SK-N-SH (cell line): ENCODE measurements at regions not wholly inside any gene's neighbourhood (a gene's known extent, or its start where the extent isn't known, plus 50 kb on each side); places are given as distances from the start of the nearest gene placed in this dataset.

Experiments used
- CTCF ChIA-PET: fragments of 300-600, 350-600 bp; formaldehyde crosslinking; extraction: SDS; loops from one replicate; lab custom pipeline; 2021; lab: Yijun Ruan, JAX
- POLR2A ChIA-PET: fragments of 350-600 bp; sonication (Branson Sonifier 250); formaldehyde crosslinking; extraction: SDS; loops from one replicate; lab custom pipeline; 2020; ENCODE audit warnings: antibody characterized with exemption, inconsistent platforms; lab: Yijun Ruan, JAX
- DNase-seq: peaks from one replicate; pipeline ENCODE4 v3.0.0; 2012
- H2AFZ ChIP-seq: fragments of 200-600 bp; sonication (generic); 2 replicates; pipeline ENCODE4 v1.8.1; 2016; ENCODE audit warnings: antibody characterized with exemption, mild to moderate bottlenecking, low read depth
- H3F3A ChIP-seq: fragments of 200-600 bp; sonication (generic); replicated peaks from 2 replicates; pipeline ENCODE3; 2016; ENCODE audit warnings: antibody characterized with exemption, mild to moderate bottlenecking; ENCODE audit not compliant: insufficient read depth
- H3K27ac ChIP-seq, 2 experiments: fragments of 200-500 bp in 1 of 2; fragments of 200-600 bp in 1 of 2; sonication (Bioruptor generic) in 1 of 2; sonication (generic), shearing (Covaris generic) in 1 of 2; 2 replicates each; pipeline versions ENCODE4 v1.5.1 to v1.6.1; 2014 to 2016; ENCODE audit warnings: low read depth in 2 of 2, inconsistent platforms in 1 of 2, low read length in 1 of 2, mild to moderate bottlenecking in 1 of 2, mixed read lengths in 1 of 2
- H3K27me3 ChIP-seq: fragments of 200-600 bp; sonication (generic), shearing (Covaris generic); 2 replicates; pipeline ENCODE4 v1.6.1; 2016; ENCODE audit warnings: mixed run types; ENCODE audit not compliant: insufficient read depth
- H3K36me3 ChIP-seq, 2 experiments: fragments of 200-500 bp in 1 of 2; fragments of 200-600 bp in 1 of 2; sonication (Bioruptor generic) in 1 of 2; sonication (generic) in 1 of 2; replicated peaks in 1 of 2; 2 replicates each; pipeline versions ENCODE3 to v1.5.1; 2014 to 2016; ENCODE audit warnings: low read length in 1 of 2, mild to moderate bottlenecking in 1 of 2; ENCODE audit not compliant: insufficient read depth in 2 of 2, control insufficient read depth in 1 of 2
- H3K4me1 ChIP-seq, 2 experiments: fragments of 200-500 bp in 1 of 2; fragments of 200-600 bp in 1 of 2; sonication (Bioruptor generic) in 1 of 2; sonication (generic), shearing (Covaris generic) in 1 of 2; 2 replicates each; pipeline versions ENCODE4 v1.5.1 to v1.6.1; 2014 to 2016; ENCODE audit warnings: low read depth in 1 of 2, low read length in 1 of 2, mixed run types in 1 of 2; ENCODE audit not compliant: insufficient read depth in 2 of 2, control insufficient read depth in 1 of 2
- H3K4me2 ChIP-seq: fragments of 200-600 bp; sonication (generic), shearing (Covaris generic); 2 replicates; pipeline ENCODE4 v1.6.1; 2017; ENCODE audit warnings: mixed run types
- H3K4me3 ChIP-seq, 2 experiments: fragments of 200-500 bp in 1 of 2; fragments of 200-600 bp in 1 of 2; sonication (Bioruptor generic) in 1 of 2; sonication (generic), shearing (Covaris generic) in 1 of 2; 2 replicates each; pipeline versions ENCODE4 v1.5.1 to v1.8.1; 2014 to 2016; ENCODE audit warnings: low read depth in 2 of 2, inconsistent platforms in 1 of 2, low read length in 1 of 2, mild to moderate bottlenecking in 1 of 2, mixed read lengths in 1 of 2, moderate library complexity in 1 of 2
- H3K79me2 ChIP-seq: fragments of 200-600 bp; sonication (generic); 2 replicates; pipeline ENCODE4 v1.8.1; 2017; ENCODE audit warnings: mild to moderate bottlenecking; ENCODE audit not compliant: insufficient read depth
- H3K9ac ChIP-seq: fragments of 200-600 bp; sonication (generic); 2 replicates; pipeline ENCODE4 v1.6.1; 2017; ENCODE audit warnings: mixed run types
- H3K9me2 ChIP-seq: fragments of 200-600 bp; sonication (generic); 2 replicates; pipeline ENCODE4 v1.6.1; 2017; ENCODE audit warnings: mixed run types
- H3K9me3 ChIP-seq: fragments of 200-600 bp; sonication (generic); 2 replicates; pipeline ENCODE4 v1.6.1; 2017; ENCODE audit warnings: mixed run types, mild to moderate bottlenecking, moderate library complexity
- H4K20me1 ChIP-seq: fragments of 200-600 bp; sonication (generic); 2 replicates; pipeline ENCODE4 v1.6.1; 2017; ENCODE audit warnings: mild to moderate bottlenecking, mixed run types; ENCODE audit not compliant: insufficient read depth
- EZH2phosphoT487 ChIP-seq: fragments of 200-600 bp; sonication (generic); IDR thresholded peaks from 2 replicates; pipeline ENCODE4 v1.6.1; 2017; ENCODE audit warnings: low read depth, mixed run types, mild to moderate bottlenecking, antibody characterized with exemption, moderate library complexity, borderline replicate concordance
- FOSL2 ChIP-seq: IDR thresholded peaks from 2 replicates; pipeline ENCODE4 v1.4.0; 2012; ENCODE audit warnings: low read depth, mild to moderate bottlenecking, moderate library complexity, borderline replicate concordance
- GATA2 ChIP-seq: sonication (generic); formaldehyde crosslinking; IDR thresholded peaks from 2 replicates; pipeline ENCODE4 v1.5.0; 2020; ENCODE audit warnings: mild to moderate bottlenecking, missing genetic modification reagents
- MXI1 ChIP-seq: IDR thresholded peaks from 2 replicates; pipeline ENCODE4 v1.6.1; 2012; ENCODE audit warnings: mild to moderate bottlenecking, low read depth, low read length, improper control_type of control experiment
- NFIC ChIP-seq: IDR thresholded peaks from 2 replicates; pipeline ENCODE4 v1.4.0; 2012; ENCODE audit warnings: borderline replicate concordance
- RAD21 ChIP-seq: IDR thresholded peaks from 2 replicates; pipeline ENCODE4 v1.6.1; 2012; ENCODE audit warnings: mild to moderate bottlenecking, low read length
- RXRA ChIP-seq: IDR thresholded peaks from 2 replicates; pipeline ENCODE4 v1.4.0; 2012; ENCODE audit warnings: low read depth, mild to moderate bottlenecking, borderline replicate concordance
- SIN3A ChIP-seq: IDR thresholded peaks from 2 replicates; pipeline ENCODE4 v1.6.1; 2012; ENCODE audit warnings: low read depth, mild to moderate bottlenecking, low read length, moderate library complexity, borderline replicate concordance
- WGBS: methylation state at CpG from one replicate; pipeline ENCODE4 v1.1.6; 2017; ENCODE audit warnings: low lambda C conversion rate; 5-methylcytosine and 5-hydroxymethylcytosine counted together
- TF ChIP-seq, protein P1 (sequence below): IDR thresholded peaks from 2 replicates; pipeline ENCODE4 v1.4.0; 2012; ENCODE audit warnings: low read depth, borderline replicate concordance
- TF ChIP-seq, protein P2 (sequence below): IDR thresholded peaks from 2 replicates; pipeline ENCODE4; 2012

DNA sequence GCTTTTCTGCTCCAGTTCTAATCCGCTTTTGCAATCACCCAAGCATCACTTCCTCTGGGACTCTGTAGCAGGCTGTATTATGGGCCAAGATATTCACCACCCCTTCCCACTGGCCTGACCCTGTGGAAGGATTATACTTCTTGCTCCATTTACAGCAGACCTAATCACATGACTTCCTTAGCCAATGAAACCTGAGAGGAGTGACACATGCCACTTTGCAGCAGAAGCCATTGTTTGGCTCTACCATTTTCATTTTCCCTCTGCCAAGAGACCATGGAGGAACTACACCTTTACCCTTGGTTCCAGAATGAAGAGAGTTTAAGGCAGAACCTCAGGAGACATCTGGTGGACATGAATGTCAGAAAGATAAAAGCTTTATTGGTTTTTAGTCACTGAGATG is 134.9 kb upstream of the HSD17B12 start:
- no peaks in the 10 kb centered on the region for H3K9me2 ChIP-seq
- H3K9ac ChIP-seq: no peak overlapping the region
- no peak overlapping the region for H3K4me3 ChIP-seq
- H2AFZ ChIP-seq: no peak overlapping the region
- no peaks in the 10 kb centered on the region for H3F3A ChIP-seq
- ChIA-PET CTCF (no interaction called here), POLR2A (interaction anchor here (0.7 kb wide), 1 partner anchor 1018 kb away, joined by 3 read pairs; no protein-coding TSS in a partner anchor)
- no peak overlapping the region for H3K4me2 ChIP-seq
- H4K20me1 ChIP-seq: no peaks in the 10 kb centered on the region
- no peaks in the 10 kb centered on the region for H3K9me3 ChIP-seq
- DNase-seq: no peak
- 63% methylated on average over 1 of the region's 1 CpG for WGBS
- H3K27ac ChIP-seq: no peak overlapping the region
- H3K79me2 ChIP-seq: no peaks in the 10 kb centered on the region
- H3K36me3 ChIP-seq: no peaks in the 10 kb centered on the region
- H3K4me1 ChIP-seq: peaks cover 0 to 7% of the 10 kb centered on the region in 2 experiments; a peak in 1 of 4 replicates
- no peaks in the 10 kb centered on the region for H3K27me3 ChIP-seq
- TF ChIP-seq RXRA: no peak
- no peak for TF ChIP-seq RAD21
- TF ChIP-seq FOSL2: no peak
- TF ChIP-seq, protein P1, sequence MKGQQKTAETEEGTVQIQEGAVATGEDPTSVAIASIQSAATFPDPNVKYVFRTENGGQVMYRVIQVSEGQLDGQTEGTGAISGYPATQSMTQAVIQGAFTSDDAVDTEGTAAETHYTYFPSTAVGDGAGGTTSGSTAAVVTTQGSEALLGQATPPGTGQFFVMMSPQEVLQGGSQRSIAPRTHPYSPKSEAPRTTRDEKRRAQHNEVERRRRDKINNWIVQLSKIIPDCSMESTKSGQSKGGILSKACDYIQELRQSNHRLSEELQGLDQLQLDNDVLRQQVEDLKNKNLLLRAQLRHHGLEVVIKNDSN: no peak

DNA sequence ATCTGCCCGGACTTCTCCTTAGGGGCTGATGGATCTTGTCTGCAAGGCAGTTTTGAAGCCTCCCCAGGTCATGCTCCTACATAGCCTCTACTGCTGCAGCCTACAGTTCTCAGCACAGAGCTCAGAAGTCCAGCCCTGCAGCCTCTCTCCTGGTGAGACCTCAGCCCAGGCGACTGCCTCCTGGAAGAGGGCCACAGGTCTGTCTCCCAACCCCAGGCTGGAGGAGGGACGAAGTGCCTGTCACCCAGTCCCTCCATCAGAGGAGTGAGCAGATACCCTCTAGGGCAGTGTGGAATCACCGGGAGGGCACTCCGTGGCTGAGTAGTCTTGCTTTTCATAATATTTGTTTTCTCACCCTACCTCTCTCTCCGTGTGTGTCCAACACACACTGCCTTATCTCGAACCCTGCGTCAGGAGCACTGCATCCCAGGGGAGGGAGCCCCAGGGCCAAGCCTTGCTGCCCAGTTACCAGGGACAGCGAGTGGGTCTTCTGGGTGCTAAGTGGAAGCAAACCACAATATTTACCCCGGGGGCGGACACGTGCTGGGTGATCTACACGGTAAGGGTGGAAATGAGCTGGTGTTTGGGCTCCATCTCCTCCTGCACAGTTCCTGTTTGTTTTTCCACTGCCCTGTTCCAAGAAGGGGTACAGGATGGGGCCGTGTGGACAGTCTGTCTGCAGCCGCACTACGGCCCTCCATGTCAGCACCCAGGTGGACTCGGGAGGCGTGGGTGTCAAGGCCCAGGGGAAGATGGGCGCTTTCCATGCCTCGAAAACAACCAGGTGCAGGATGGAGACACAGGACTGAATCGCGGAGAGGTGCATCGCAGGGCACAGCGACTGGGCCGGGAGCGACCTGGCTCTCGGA is 133.7 kb upstream of the HSD17B12 start:
- no peak for TF ChIP-seq NFIC
- no peak for TF ChIP-seq SIN3A
- TF ChIP-seq, protein P2, sequence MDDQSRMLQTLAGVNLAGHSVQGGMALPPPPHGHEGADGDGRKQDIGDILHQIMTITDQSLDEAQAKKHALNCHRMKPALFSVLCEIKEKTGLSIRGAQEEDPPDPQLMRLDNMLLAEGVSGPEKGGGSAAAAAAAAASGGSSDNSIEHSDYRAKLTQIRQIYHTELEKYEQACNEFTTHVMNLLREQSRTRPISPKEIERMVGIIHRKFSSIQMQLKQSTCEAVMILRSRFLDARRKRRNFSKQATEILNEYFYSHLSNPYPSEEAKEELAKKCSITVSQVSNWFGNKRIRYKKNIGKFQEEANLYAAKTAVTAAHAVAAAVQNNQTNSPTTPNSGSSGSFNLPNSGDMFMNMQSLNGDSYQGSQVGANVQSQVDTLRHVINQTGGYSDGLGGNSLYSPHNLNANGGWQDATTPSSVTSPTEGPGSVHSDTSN: no peak
- no peak for TF ChIP-seq GATA2
- no peak for TF ChIP-seq MXI1
- no peak for TF ChIP-seq RXRA
- no peak for TF ChIP-seq EZH2phosphoT487
- Histone ChIP-seq H3K4me2 (no peak overlapping the region), H3K4me1 (peaks cover 0 to 7% of the 10 kb centered on the region in 2 experiments; a peak in 1 of 4 replicates), H3K79me2 (no peaks in the 10 kb centered on the region), H3K9me3 (no peaks in the 10 kb centered on the region), H3K36me3 (no peaks in the 10 kb centered on the region), H3K9me2 (no peaks in the 10 kb centered on the region), H3K27ac (no peak overlapping the region), H3K9ac (no peak overlapping the region), H3F3A (no peaks in the 10 kb centered on the region), H3K27me3 (no peaks in the 10 kb centered on the region), H4K20me1 (no peaks in the 10 kb centered on the region), H3K4me3 (peak overlapping the region in 1 of 2 experiments; percentile 30; a peak in 1 of 4 replicates), H2AFZ (no peak overlapping the region)
- DNase-seq: no peak
- ChIA-PET CTCF (interaction anchor here (1.0 to 1.7 kb wide), 2 partner anchors 26 to 33 kb away, joined by 3 to 6 read pairs; no protein-coding TSS in a partner anchor), POLR2A (no interaction called here)
- WGBS: 55% methylated on average over 26 of the region's 27 CpGs
